HG03442 (cell line): ENCODE measurements at regions not wholly inside any gene's neighbourhood (a gene's known extent, or its start where the extent isn't known, plus 50 kb on each side); places are given as distances from the start of the nearest gene placed in this dataset.
"Not testable (repeated sequence)": the region's sequence is repeated elsewhere in the genome, so short reads cannot be mapped to it uniquely, and the experiment has no call there.

Experiments used
- ATAC-seq: cut with Tn5 transposase; IDR thresholded peaks from one replicate; pipeline ENCODE4 v1.9.1; 2021; ENCODE audit warnings: mild to moderate bottlenecking, moderate library complexity; ENCODE audit not compliant: unreplicated experiment

DNA sequence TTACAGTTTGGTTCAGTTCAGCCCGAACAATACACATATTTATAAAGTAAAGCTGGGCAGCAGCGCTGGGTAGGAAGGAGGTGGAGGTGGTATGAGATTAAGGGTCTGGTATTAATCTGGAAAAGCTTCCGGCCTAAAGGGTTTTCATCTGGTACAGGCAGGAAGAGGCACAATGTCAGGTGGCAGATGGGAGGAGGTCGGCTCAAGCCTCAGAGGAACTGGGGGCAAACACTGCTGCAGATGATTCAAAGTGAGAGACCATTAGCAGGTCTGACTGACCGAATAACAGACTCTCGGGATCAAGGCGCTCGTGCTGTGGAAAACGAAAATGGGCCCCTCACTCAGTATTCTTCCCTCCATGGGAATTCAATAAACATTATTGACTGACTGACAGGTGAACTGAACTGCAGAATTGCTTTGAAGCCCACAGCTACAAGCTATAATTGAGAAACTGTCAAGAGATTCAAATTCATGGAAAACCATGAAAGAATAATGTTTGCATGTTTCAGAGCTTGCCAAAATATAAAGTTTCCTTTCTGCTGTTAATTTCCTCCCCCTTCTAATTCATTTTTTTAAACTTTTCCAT is 75.3 kb downstream of the TMEM167A start:
- ATAC-seq: no peak

DNA sequence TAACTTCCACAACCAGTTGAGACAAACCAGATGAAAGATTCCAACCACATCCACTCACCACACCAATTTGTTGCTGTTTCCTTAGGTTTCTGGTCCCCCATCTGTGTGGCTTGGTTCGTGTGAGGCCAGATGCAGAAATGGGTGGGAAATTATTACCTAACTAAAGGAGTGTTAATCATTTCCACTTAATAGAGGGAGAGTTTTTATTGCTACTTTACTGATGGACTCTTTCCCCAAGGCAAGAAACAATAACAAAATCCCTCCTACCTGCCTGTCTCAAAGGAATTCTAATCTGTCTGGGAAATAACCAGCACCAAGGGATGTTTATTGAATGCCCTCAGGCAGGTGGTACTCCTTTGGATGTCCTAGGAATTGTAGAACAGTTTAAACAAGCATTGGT is 76.3 kb downstream of the TMEM167A start:
- ATAC-seq: no peak

DNA sequence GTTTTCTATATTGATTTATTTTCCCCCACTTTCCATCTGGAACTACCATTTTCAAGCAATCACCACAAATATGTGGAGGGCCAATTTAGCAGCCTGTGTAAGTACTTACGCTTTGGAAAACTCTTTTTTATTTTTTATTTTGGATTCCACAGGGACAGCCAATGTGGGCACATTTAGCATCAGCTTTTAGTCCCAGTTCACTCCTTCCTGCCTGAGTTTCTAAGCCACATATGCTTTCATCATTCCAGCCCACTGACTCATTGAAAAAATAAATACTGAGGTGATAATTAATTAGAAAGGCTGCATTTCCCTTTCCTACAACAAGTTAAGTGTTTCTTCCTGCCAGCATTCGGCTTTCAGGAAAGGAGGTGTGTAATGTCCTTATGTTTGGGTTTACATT is 76.8 kb downstream of the TMEM167A start:
- no peak for ATAC-seq

DNA sequence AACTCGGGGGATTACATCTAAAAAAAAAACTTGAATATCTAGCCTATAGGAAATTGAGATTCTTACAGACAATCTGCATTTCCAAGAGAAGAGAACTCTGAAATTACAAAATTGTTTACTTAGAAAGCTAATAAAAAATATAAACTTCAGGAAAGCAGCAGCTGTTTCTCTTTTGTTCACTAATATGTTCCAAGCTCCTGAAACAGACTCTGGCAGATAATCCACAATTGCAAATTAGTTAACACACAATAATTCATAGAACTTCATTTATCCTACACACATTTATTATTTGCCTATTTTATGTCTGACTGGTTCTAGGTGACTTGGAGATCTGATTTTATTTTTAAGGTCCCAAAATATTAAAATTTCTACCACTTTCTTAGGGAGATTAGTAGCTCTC is 83.8 kb downstream of the TMEM167A start:
- ATAC-seq: no peak

DNA sequence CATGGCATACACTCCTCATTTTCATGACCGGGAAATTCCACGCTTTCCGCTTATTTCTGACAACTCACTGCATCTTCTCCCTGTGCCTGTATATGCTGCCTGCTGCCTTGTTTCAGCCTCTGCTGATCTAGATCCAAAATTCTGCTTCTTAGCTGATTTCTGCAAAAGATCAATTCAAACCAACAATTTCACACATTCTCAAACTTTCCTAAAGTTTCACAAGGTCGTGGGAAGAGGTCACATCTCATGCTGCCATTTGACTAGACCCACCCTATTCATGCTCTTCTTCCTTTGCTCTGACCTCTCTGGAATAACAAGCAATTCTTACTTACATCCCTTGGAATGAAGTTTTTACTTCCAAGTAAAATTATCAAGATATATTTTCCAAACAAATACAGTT is 84.5 kb downstream of the TMEM167A start:
- no peak for ATAC-seq

DNA sequence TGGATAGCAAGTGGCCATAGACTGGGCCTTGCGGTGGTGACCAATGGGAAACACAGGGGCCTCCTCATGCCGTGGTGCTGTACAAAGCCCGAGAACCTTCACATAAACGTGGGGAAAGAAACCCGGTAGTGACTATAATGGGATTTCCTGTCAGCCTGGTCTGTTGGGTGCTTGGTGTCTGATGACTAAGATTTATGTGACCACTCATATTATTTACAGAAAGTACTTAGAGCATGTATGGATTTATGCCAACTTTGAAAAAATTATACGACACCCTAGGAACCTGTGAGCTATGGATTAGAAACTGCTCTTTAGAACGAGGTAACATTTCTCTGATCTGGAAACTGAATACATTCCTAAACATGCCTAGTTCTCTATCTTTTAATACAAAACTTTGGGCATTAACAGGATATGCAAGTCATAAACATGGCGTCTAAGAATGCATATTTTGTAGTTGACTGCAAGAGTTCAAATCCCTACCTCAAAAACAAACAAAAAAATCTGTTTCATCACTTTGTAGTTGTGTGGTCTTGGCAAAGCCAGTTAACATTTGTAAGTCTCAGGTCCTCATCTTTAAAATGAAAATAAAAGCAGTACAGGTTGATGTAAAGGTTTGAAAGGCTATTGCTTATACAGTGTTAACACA is 85.4 kb downstream of the TMEM167A start:
- ATAC-seq: peak; percentile 53

DNA sequence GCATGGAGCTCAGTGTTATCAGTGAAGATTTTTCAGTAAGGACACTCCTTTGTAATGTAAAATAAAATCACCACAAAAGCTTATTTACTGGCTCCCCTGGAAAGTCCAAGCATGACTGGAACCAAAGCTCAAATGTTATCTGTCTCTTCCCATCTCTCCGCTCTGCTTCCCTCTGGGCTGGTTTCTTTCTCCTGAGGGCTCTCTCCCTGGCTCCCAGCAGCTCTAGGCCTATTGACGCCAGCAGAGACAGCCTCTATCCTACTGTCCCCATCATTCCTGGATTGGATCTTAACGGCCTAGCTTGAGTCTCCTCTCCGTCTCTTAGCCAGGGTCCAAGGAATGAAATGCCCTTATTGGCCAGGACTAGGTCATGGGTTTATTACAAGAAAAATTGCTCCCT is 86.1 kb downstream of the TMEM167A start:
- ATAC-seq: no peak

DNA sequence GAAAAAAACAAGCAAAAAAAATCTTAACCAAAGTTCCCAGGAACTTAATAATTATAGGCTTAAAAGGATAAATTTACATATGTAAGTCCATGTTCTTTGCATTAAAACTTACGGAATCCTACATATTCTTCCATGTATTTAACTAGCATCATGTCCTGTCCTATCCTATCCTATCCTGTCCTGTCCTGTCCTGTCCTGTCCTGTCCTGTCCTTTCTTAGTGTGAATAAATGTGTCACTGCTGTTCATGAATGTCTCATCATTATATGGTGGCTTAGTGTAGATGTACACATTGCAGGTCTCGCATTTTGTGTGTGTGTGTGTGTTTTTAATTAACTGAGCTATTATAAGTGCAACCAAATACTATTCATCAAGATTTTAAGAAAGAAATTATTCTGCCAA is 90.0 kb downstream of the TMEM167A start:
- no peak for ATAC-seq

DNA sequence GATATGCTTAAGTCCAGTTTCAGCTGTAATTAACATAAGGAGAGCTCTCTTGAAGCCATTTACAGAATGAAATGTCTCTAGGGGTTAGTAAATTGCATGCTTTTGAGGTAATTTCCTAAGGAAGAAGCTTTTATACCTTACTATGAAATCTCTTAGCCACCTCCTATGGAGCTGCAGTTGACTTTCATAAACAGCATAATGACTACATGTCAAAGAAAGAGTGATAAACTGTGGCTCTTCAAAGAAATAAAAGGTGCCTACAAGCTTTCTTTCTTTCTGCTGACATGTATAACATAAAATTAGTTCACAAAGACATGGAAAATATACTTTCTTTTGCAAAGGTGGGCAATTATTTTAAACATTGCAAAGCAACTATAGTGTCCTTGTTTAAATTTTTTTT is 90.8 kb downstream of the TMEM167A start:
- ATAC-seq: no peak

DNA sequence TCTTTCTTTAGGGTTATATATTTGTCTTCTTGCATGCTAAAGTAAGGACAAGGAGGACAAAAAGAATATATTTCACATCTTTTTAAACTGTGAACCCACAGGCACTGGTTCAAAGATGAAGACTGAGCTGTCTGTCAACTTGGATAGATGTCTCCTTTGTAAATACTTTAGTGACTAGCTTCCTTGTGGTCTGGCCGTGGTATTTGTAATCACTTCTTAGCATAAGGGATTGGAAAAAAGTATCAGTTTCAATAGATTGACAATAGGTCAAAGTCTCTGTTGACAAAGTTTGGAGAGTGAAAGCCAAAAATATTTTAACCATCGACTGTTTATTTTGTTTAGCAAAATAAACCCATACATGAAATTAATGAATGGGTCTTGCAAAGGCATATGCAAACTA is 91.4 kb downstream of the TMEM167A start:
- ATAC-seq: no peak

DNA sequence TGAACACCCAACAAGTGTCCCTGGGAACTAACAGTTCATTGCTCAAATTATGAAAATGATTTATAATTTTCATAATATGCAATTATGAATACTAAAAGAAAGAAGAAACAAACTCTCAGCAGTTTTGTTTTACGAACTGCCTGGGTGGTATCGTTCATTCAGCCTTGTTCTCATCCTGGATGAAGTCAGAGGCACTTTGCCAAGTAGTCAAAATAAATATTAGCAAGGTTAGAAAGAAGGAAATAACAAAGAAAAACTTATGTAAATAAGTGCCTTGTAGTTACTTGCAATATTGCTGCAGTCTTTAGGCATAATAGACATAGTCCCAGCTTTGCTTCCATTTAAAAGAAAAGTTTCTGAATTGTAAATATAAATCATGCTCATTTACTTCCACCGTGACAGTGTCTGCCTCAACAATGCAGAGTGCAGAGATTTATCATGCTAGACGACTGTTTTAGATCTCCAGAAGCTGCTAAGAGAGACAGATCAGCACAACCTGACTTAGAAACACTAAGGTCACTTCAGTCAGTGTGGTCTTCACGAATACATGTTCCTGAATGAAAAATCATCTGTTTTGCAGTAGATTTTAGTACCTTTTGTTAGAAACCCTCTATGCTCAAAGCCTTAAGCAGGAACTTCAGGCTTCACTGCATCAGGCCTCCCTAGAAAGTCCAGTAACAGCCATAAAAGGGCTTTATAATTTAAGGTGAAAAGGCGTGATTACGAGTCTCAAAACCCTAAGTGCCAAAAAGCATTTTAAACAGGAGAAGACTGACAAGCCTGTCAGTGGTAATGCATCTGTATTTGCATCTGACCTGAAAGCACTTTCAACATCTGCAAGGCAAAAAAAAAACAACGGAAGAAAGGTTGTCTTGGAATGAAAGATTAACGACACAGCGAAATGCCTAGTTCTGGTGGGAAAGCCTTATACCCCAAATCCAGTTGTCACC is 92.1 kb downstream of the TMEM167A start:
- no peak for ATAC-seq

DNA sequence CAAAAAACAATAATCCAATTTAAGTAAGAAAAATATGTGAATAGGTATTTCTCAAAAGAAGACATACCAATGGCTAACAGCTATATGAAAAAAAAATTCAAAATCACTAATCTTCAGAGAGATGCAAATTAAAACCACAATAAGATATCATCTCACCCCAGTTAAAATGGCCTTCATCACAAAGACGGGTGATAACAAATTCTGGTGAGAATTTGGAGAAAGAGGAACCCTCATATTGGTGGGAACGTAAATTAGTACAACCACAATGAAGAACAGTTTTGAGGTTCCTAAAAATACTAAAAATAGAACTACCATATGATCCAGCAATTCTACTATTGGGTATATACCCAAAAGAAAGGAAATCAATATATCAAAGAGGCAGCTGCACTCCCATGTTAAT is 94.3 kb downstream of the TMEM167A start:
- no peak for ATAC-seq

DNA sequence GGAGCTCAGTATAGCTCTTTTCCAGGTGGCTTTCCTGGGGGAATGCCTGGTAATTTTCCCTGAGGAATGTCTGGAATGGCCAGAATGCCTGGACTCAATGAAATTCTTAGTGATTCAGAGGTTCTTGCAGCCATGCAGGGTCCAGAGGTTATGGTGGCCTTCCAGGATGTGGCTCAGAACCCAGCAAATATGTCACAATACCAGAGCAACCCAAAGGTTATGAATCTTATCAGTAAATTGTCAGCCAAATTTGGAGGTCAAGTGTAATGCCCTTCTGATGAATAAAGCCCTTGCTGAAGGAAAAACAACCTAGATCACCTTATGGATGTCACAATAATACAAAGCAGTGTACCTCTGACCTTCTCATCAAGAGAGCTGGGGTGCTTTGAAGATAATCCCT is 100.3 kb downstream of the TMEM167A start:
- not testable (repeated sequence) for ATAC-seq

DNA sequence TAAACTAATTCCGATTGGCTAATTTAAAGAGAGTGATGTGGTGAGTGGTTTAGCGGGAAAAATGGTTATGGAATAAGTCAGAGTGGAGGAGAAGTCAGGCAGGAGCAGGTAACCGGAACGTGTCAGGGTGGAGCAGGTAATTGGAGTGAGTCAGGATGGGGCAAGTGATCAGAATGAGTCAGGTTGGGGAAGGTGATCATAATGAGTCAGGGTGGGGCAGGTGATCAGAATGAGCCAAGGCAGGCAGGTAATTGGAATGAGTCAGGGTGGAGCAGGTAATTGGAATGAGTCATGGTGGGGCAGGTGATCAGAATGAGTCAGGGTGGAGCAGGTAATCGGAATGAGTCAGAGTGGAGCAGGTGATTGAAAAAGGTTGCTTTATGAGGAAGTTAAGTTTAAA is 101.4 kb downstream of the TMEM167A start:
- ATAC-seq: no peak

DNA sequence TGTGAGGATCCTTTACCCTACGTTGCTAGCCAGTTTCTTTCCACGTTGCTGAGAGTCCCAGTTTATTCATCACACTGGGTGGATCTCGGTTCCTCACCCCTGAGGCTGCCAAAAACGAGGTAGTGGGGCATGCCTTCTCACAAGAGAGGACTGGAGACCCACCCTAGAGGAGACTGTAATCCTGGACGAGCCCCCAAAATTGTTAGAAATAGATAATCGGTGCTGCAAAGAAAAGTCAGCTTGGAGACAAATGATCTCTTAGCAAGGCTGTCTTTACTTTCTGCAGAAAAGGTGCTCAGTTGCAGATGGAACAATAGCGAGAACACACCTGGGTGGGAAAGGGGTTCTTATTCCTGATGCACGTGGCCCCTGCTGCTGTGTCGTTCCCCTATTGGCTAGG is 101.8 kb downstream of the TMEM167A start:
- no peak for ATAC-seq

DNA sequence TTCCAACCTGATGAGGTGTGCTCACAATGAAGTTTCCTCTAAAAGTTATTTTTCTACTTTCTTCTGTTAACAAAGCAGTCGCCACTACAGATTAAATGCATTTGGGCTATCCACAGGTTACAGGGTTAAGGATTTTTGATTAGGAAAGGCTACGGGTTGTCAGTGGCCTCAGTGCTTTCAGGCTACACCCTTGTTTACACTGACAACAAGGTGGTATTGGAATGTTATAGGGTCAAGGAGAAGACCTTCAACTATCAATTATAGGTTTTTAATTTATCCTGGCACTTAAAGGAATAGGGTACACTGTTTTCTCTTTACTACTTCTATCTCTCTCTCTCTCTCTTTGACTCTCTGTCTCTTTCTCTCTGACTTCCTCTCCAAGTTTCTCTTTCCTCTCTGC is 102.8 kb downstream of the TMEM167A start:
- not testable (repeated sequence) for ATAC-seq

DNA sequence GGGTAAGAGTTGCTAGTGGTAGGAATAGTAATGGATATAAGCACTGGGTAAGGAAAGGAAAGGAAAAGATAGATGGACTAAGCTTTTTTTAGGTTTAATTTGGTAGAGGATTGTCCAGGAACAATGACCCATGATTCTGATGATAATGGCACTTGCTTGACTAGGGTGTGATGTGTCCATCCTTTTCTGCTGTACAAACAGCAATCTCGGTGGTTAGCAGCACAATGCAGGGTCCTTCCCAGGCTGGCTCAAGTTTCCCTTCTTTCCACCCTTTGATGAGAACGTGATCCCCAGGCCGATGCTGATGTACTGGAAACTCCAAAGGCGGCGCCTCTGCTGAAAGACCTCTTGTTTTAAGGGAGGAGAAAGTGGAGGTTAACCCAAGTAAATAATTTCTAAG is 105.3 kb downstream of the TMEM167A start:
- ATAC-seq: no peak

DNA sequence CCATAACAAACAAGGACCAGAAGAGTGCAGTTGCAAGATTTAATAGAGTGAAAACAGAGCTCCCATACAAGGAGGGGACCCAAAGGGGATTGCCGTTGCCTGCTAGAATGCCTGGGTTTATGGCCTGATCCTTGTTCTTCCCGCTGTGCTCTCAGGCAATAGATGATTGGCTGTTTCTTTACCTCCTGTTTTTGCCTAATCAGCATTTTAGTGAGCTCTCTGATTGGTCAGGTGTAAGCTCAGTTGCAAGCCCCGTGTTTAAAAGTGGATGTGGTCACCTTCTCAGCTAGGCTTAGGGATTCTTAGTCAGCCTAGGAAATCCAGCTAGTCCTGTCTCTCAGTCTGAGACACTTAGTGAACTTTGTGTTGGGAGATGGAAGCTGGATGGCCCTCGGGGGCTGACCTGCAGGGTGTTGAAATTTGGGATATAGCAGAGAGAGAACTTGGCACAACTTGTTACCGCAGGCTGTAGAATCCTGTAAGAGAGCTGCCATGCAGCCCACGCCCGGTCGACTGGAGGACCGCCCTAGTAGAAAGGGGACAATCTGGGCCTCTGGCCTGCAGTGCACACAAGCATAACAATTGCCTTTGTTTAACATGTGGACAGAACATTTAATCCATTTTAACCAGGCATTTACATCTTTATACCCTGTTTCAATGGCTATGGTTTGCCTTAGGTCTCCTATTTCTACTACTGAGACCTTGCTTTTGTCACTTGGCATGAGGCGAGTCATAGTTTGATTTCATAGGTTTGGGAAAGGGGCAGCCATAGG is 106.0 kb downstream of the TMEM167A start:
- not testable (repeated sequence) for ATAC-seq

DNA sequence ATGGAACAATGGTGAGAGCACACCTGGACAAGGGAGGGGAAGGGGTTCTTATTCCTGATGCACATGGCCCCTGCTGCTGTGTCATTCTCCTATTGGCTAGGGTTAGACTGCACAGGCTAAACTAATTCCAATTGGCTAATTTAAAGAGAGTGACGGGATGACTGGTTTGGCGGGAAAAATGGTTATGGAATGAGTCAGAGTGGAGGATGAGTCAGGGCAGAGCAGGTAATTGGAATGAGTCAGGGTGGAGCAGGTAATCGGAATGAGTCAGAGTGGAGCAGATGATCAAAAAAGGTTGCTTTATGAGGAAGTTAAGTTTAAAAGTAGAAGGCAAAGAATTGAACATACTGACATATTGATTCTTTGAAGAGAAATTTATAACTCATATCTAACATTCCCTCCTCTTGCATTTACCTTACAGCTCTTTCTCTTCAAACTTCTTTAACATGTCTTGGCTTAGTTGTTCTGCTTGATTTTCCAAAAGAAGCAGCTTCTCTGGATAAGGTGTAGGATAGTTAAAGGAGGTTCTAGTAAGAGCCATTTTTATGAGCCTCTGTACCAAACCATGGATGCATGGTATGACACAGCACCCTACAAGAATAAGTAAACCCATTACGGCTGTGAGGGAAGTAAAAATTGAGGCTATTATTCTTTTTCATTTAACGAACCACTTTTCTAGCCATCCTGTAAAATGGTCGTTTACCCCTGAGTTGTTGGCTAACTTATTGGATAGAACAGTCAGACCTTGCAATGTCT is 107.8 kb downstream of the TMEM167A start:
- ATAC-seq: not testable (repeated sequence)

DNA sequence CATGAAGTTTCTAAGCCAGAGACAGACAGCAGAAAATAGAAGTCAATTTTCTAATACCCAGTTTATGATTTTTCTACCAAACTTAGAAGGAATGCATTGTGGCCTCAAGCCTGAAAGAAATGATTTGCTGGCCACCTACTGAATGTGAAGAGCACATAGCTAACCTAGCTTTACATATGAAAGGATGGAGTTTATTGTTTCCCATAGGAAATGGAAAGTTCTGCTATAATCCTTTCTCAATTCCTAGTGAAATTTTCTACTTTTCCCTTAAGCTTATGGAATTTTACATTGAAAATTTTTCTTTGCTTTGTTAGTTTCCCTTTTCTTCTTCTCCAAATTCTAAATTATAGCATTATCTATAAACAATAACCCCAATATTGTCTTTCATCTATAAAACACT is 110.1 kb downstream of the TMEM167A start:
- no peak for ATAC-seq
